Kidney (tissue), 13 donors: ENCODE measurements at regions not wholly inside any gene's neighbourhood (a gene's known extent, or its start where the extent isn't known, plus 50 kb on each side); places are given as distances from the start of the nearest gene placed in this dataset.

Experiments
- DNase-seq, 5 donors: peaks; one replicate each; pipeline ENCODE4 v3.0.0-alpha.2; 2013 to 2020
- FAIRE-seq: peaks from 2 replicates; lab custom pipeline; 2012; peaks lifted over from hg19 to GRCh38; lab: Jason Lieb, UNC
- H3K27ac ChIP-seq, 2 donors: one replicate each; pipeline ENCODE4 v1.7.0; 2013; ENCODE audit warnings: low read depth in 2 of 2, low read length in 2 of 2, inconsistent platforms in 1 of 2
- H3K27me3 ChIP-seq: one replicate; pipeline ENCODE4 v1.7.1; 2013; ENCODE audit warnings: low read length, inconsistent platforms; ENCODE audit not compliant: control insufficient read depth, insufficient read depth
- H3K36me3 ChIP-seq, 3 donors: one replicate each; pipeline versions ENCODE4 v1.7.0 to v1.7.1; 2013; ENCODE audit warnings: low read length in 3 of 3, control low read depth in 1 of 3, inconsistent platforms in 1 of 3; ENCODE audit not compliant: insufficient read depth in 3 of 3, control insufficient read depth in 2 of 3
- H3K4me1 ChIP-seq, 3 donors: one replicate each; pipeline versions ENCODE4 v1.7.0 to v1.7.1; 2013; ENCODE audit warnings: low read length in 3 of 3, inconsistent platforms in 1 of 3, low read depth in 1 of 3; ENCODE audit not compliant: control insufficient read depth in 2 of 3, insufficient read depth in 2 of 3
- H3K4me3 ChIP-seq, 3 donors: one replicate each; pipeline versions ENCODE4 v1.7.0 to v1.8.1; 2013; ENCODE audit warnings: low read length in 3 of 3, control low read depth in 1 of 3, inconsistent platforms in 1 of 3
- H3K9ac ChIP-seq, 3 donors: one replicate each; pipeline versions ENCODE4 v1.7.0 to v1.7.1; 2013; ENCODE audit warnings: low read length in 3 of 3, control low read depth in 1 of 3, inconsistent platforms in 1 of 3
- H3K9me3 ChIP-seq, 3 donors: one replicate each; pipeline versions ENCODE4 v1.7.0 to v1.7.1; 2013; ENCODE audit warnings: low read length in 3 of 3, control low read depth in 1 of 3, inconsistent platforms in 1 of 3; ENCODE audit not compliant: control insufficient read depth in 2 of 3, insufficient read depth in 1 of 3
- CTCF ChIP-seq: IDR thresholded peaks from 3 replicates; pipeline ENCODE4 v1.5.1; 2012; ENCODE audit warnings: mild to moderate bottlenecking, moderate library complexity, borderline replicate concordance; ENCODE audit not compliant: insufficient read depth; ENCODE audit errors: extremely low read depth
- intact Hi-C: fragments of 100-400 bp; cut with DNase I; formaldehyde crosslinking; loops from one replicate; pipeline ENCODE4 v1.11.1; 2022
- donor health status: control.
- donor health status: control.
- donor health status: control.
- donor health status: control.
- donor health status: control.
- donor health status: DM: yes; HTN: yes; CAD: no.
- donor health status: Normal renal cell carcinoma (clear cell type).

- FAIRE-seq (no peak), DNase-seq (no peak)
- no peak overlapping the region for H3K27ac ChIP-seq
- H3K27me3 ChIP-seq: no peaks in the 10 kb centered on the region
- H3K36me3 ChIP-seq: no peaks in the 10 kb centered on the region
- H3K4me1 ChIP-seq: no peaks in the 10 kb centered on the region
- H3K9ac ChIP-seq: no peak overlapping the region
- H3K4me3 ChIP-seq: no peak overlapping the region
- peaks cover 0 to 3% (median 0%) of the 10 kb centered on the region in 3 donors for H3K9me3 ChIP-seq
- intact Hi-C loops: no loop called here
- TF ChIP-seq CTCF: no peak
These were observed 51.3 kb upstream of the LRRN2 start for GRCh38 chr1:204736836-204737235.

GRCh38 chr1:204738506-204738905, 53.0 kb upstream of the LRRN2 start:
- no peak overlapping the region for H3K27ac ChIP-seq
- H3K36me3 ChIP-seq: no peaks in the 10 kb centered on the region
- H3K9me3 ChIP-seq: peaks cover 0 to 3% (median 0%) of the 10 kb centered on the region in 3 donors
- no peak for DNase-seq
- no peak for FAIRE-seq
- intact Hi-C loops: no loop called here
- no peak overlapping the region for H3K4me3 ChIP-seq
- H3K27me3 ChIP-seq: no peaks in the 10 kb centered on the region
- H3K4me1 ChIP-seq: no peaks in the 10 kb centered on the region
- no peak for TF ChIP-seq CTCF
- no peak overlapping the region for H3K9ac ChIP-seq

GRCh38 chr1:204740354-204740753, 54.8 kb upstream of the LRRN2 start:
- TF ChIP-seq CTCF: no peak
- FAIRE-seq (no peak), DNase-seq (no peak)
- no peaks in the 10 kb centered on the region for H3K4me1 ChIP-seq
- peaks cover 0 to 3% (median 0%) of the 10 kb centered on the region in 3 donors for H3K9me3 ChIP-seq
- H3K4me3 ChIP-seq: no peak overlapping the region
- H3K36me3 ChIP-seq: no peaks in the 10 kb centered on the region
- no peak overlapping the region for H3K9ac ChIP-seq
- intact Hi-C loops: no loop called here
- no peaks in the 10 kb centered on the region for H3K27me3 ChIP-seq
- H3K27ac ChIP-seq: no peak overlapping the region

- FAIRE-seq (no peak), DNase-seq (no peak)
- intact Hi-C loops: no loop called here
- no peaks in the 10 kb centered on the region for H3K4me1 ChIP-seq
- no peaks in the 10 kb centered on the region for H3K36me3 ChIP-seq
- H3K27ac ChIP-seq: no peak overlapping the region
- peaks cover 0 to 3% (median 0%) of the 10 kb centered on the region in 3 donors for H3K9me3 ChIP-seq
- no peak overlapping the region for H3K9ac ChIP-seq
- TF ChIP-seq CTCF: no peak
- H3K27me3 ChIP-seq: no peaks in the 10 kb centered on the region
- no peak overlapping the region for H3K4me3 ChIP-seq
These were observed 55.9 kb upstream of the LRRN2 start for GRCh38 chr1:204741440-204741839.
